Trophoblast cell (in vitro differentiated cells and primary cell): ENCODE measurements at regions not wholly inside any gene's neighbourhood (a gene's known extent, or its start where the extent isn't known, plus 50 kb on each side); places are given as distances from the start of the nearest gene placed in this dataset.

ENCODE experiments used
- DNase-seq, 2 donors: peaks; one replicate each; pipeline ENCODE4 v3.0.0-alpha.2; 2016
- H2AFZ ChIP-seq: 2 replicates; pipeline ENCODE4 v1.6.1; 2013; ENCODE audit warnings: low read length, moderate library complexity, mild to moderate bottlenecking; ENCODE audit not compliant: insufficient read depth, poor library complexity
- H2AK5ac ChIP-seq: 2 replicates; pipeline ENCODE4 v1.6.1; 2013; ENCODE audit warnings: mild to moderate bottlenecking, low read length
- H2BK120ac ChIP-seq: 2 replicates; pipeline ENCODE4 v1.6.1; 2013; ENCODE audit warnings: low read length, mild to moderate bottlenecking, moderate library complexity; ENCODE audit not compliant: insufficient read depth, poor library complexity
- H2BK12ac ChIP-seq: 2 replicates; pipeline ENCODE4 v1.6.1; 2013; ENCODE audit warnings: mild to moderate bottlenecking, low read length, moderate library complexity
- H2BK5ac ChIP-seq: 2 replicates; pipeline ENCODE4 v1.6.1; 2013; ENCODE audit warnings: low read length, low read depth, moderate library complexity, mild to moderate bottlenecking; ENCODE audit not compliant: poor library complexity
- H3K14ac ChIP-seq: 2 replicates; pipeline ENCODE4 v1.6.1; 2013; ENCODE audit warnings: mild to moderate bottlenecking, low read length
- H3K18ac ChIP-seq: 2 replicates; pipeline ENCODE4 v1.6.1; 2013; ENCODE audit warnings: mild to moderate bottlenecking, low read length
- H3K23ac ChIP-seq: 2 replicates; pipeline ENCODE4 v1.6.1; 2013; ENCODE audit warnings: low read length
- H3K27ac ChIP-seq: 2 replicates; pipeline ENCODE4 v1.5.1; 2013; ENCODE audit warnings: low read depth, mild to moderate bottlenecking, inconsistent platforms, low read length, moderate library complexity
- H3K27me3 ChIP-seq: 2 replicates; pipeline ENCODE4 v1.6.1; 2013; ENCODE audit warnings: inconsistent platforms, mild to moderate bottlenecking, low read length, moderate library complexity; ENCODE audit not compliant: insufficient read depth
- H3K36me3 ChIP-seq, 2 experiments: 1 replicate in 1 of 2; 2 replicates in 1 of 2; pipeline ENCODE4 v1.6.1; 2013; ENCODE audit warnings: low read length in 2 of 2, mild to moderate bottlenecking in 2 of 2, moderate library complexity in 1 of 2; ENCODE audit not compliant: insufficient read depth in 2 of 2, control insufficient read depth in 1 of 2
- H3K4ac ChIP-seq: 2 replicates; pipeline ENCODE4 v1.6.1; 2013; ENCODE audit warnings: low read depth, mild to moderate bottlenecking, low read length, moderate library complexity
- H3K4me1 ChIP-seq, 2 experiments: 1 replicate in 1 of 2; 2 replicates in 1 of 2; pipeline ENCODE4 v1.6.1; 2013; ENCODE audit warnings: low read length in 2 of 2, mild to moderate bottlenecking in 2 of 2, moderate library complexity in 1 of 2; ENCODE audit not compliant: insufficient read depth in 2 of 2, control insufficient read depth in 1 of 2
- H3K4me2 ChIP-seq: 2 replicates; pipeline ENCODE4 v1.6.1; 2013; ENCODE audit warnings: inconsistent platforms, mild to moderate bottlenecking, low read length, moderate library complexity
- H3K4me3 ChIP-seq: 2 replicates; pipeline ENCODE4 v1.5.1; 2013; ENCODE audit warnings: mild to moderate bottlenecking, low read depth, low read length, inconsistent platforms
- H3K79me1 ChIP-seq: one replicate; pipeline ENCODE4 v1.6.1; 2013; ENCODE audit warnings: low read length
- H3K79me2 ChIP-seq: 2 replicates; pipeline ENCODE4 v1.6.1; 2013; ENCODE audit warnings: low read length, mild to moderate bottlenecking; ENCODE audit not compliant: control insufficient read depth, insufficient read depth, poor library complexity
- H3K9ac ChIP-seq: 2 replicates; pipeline ENCODE4 v1.6.1; 2013; ENCODE audit warnings: mild to moderate bottlenecking, low read length
- H3K9me3 ChIP-seq: 2 replicates; pipeline ENCODE4 v1.6.1; 2013; ENCODE audit warnings: low read depth, mild to moderate bottlenecking, control low read depth, inconsistent platforms, low read length; ENCODE audit not compliant: insufficient read depth
- H4K12ac ChIP-seq: 2 replicates; pipeline ENCODE4 v1.6.1; 2013; ENCODE audit warnings: low read depth, mild to moderate bottlenecking, low read length, moderate library complexity
- H4K8ac ChIP-seq: 2 replicates; pipeline ENCODE4 v1.6.1; 2013; ENCODE audit warnings: low read depth, mild to moderate bottlenecking, low read length, moderate library complexity
- H4K91ac ChIP-seq: one replicate; pipeline ENCODE4 v1.6.1; 2013; ENCODE audit warnings: low read depth, mild to moderate bottlenecking, low read length, moderate library complexity
- WGBS: extraction: QIAGEN DNeasy Blood & Tissue Kit; methylation state at CpG from one replicate; pipeline ENCODE4 v1.1.7; 2013; ENCODE audit warnings: missing lambda C conversion rate; ENCODE audit not compliant: insufficient read length, insufficient coverage; ENCODE audit errors: extremely low coverage; 5-methylcytosine and 5-hydroxymethylcytosine counted together

- H3K27ac ChIP-seq = no peak overlapping the region
- no peak overlapping the region for H4K8ac ChIP-seq
- H3K79me2 ChIP-seq = no peaks in the 10 kb centered on the region
- H2AFZ ChIP-seq = no peak overlapping the region
- no peaks in the 10 kb centered on the region for H3K27me3 ChIP-seq
- H4K12ac ChIP-seq = no peak overlapping the region
- H3K23ac ChIP-seq = no peak overlapping the region
- H2AK5ac ChIP-seq = no peak overlapping the region
- H3K9me3 ChIP-seq = no peaks in the 10 kb centered on the region
- no peaks in the 10 kb centered on the region for H3K36me3 ChIP-seq
- no peak overlapping the region for H3K4me3 ChIP-seq
- H3K79me1 ChIP-seq = no peaks in the 10 kb centered on the region
- WGBS = no CpG with 5 or more reads among the region's 3 CpGs
- no peak overlapping the region for H3K18ac ChIP-seq
- no peak overlapping the region for H3K4ac ChIP-seq
- H4K91ac ChIP-seq = no peak overlapping the region
- no peak overlapping the region for H3K9ac ChIP-seq
- no peak overlapping the region for H2BK5ac ChIP-seq
- DNase-seq = no peak
- no peak overlapping the region for H2BK120ac ChIP-seq
- H3K14ac ChIP-seq = no peak overlapping the region
- no peaks in the 10 kb centered on the region for H3K4me1 ChIP-seq
- H2BK12ac ChIP-seq = no peak overlapping the region
- H3K4me2 ChIP-seq = no peak overlapping the region
These were observed 326.5 kb downstream of the BCL11A start for GRCh38 chr2:60226943-60227342.

- H3K79me1 ChIP-seq = no peaks in the 10 kb centered on the region
- no CpG with 5 or more reads among the region's 3 CpGs for WGBS
- no peak for DNase-seq
- no peak overlapping the region for H3K18ac ChIP-seq
- H3K4me1 ChIP-seq = no peaks in the 10 kb centered on the region
- no peak overlapping the region for H2BK5ac ChIP-seq
- H2BK12ac ChIP-seq = no peak overlapping the region
- no peak overlapping the region for H2AFZ ChIP-seq
- no peaks in the 10 kb centered on the region for H3K27me3 ChIP-seq
- H3K4me2 ChIP-seq = no peak overlapping the region
- peak overlapping the region; percentile 16 for H3K4me3 ChIP-seq
- H3K27ac ChIP-seq = no peak overlapping the region
- no peak overlapping the region for H3K23ac ChIP-seq
- no peak overlapping the region for H3K9ac ChIP-seq
- H3K9me3 ChIP-seq = no peaks in the 10 kb centered on the region
- H3K36me3 ChIP-seq = no peaks in the 10 kb centered on the region
- no peak overlapping the region for H4K12ac ChIP-seq
- no peak overlapping the region for H2AK5ac ChIP-seq
- no peaks in the 10 kb centered on the region for H3K79me2 ChIP-seq
- no peak overlapping the region for H2BK120ac ChIP-seq
- H4K91ac ChIP-seq = no peak overlapping the region
- H4K8ac ChIP-seq = no peak overlapping the region
- H3K4ac ChIP-seq = no peak overlapping the region
- H3K14ac ChIP-seq = no peak overlapping the region
These were observed 327.3 kb downstream of the BCL11A start for GRCh38 chr2:60226191-60226590.

GRCh38 chr2:60223859-60224258 is 329.6 kb downstream of the BCL11A start:
- no peak overlapping the region for H2BK120ac ChIP-seq
- H3K27me3 ChIP-seq = no peaks in the 10 kb centered on the region
- no CpG with 5 or more reads among the region's 2 CpGs for WGBS
- no peak overlapping the region for H2AFZ ChIP-seq
- no peak overlapping the region for H3K4me2 ChIP-seq
- no peaks in the 10 kb centered on the region for H3K4me1 ChIP-seq
- H4K91ac ChIP-seq = no peak overlapping the region
- H3K14ac ChIP-seq = no peak overlapping the region
- no peak overlapping the region for H3K9ac ChIP-seq
- no peak overlapping the region for H3K27ac ChIP-seq
- H3K23ac ChIP-seq = no peak overlapping the region
- no peak overlapping the region for H2BK12ac ChIP-seq
- H3K9me3 ChIP-seq = no peaks in the 10 kb centered on the region
- no peak overlapping the region for H3K18ac ChIP-seq
- no peak overlapping the region for H4K8ac ChIP-seq
- H3K4ac ChIP-seq = no peak overlapping the region
- H4K12ac ChIP-seq = no peak overlapping the region
- no peak for DNase-seq
- H3K79me1 ChIP-seq = no peaks in the 10 kb centered on the region
- H2AK5ac ChIP-seq = no peak overlapping the region
- no peak overlapping the region for H3K4me3 ChIP-seq
- H2BK5ac ChIP-seq = no peak overlapping the region
- no peaks in the 10 kb centered on the region for H3K79me2 ChIP-seq
- H3K36me3 ChIP-seq = no peaks in the 10 kb centered on the region

GRCh38 chr2:60221098-60221497 is 332.4 kb downstream of the BCL11A start:
- H2AK5ac ChIP-seq = no peak overlapping the region
- H3K79me2 ChIP-seq = no peaks in the 10 kb centered on the region
- no peak overlapping the region for H3K23ac ChIP-seq

More at GRCh38 chr2:60221098-60221497, 332.4 kb downstream of the BCL11A start:
- H4K8ac ChIP-seq = no peak overlapping the region
- H4K12ac ChIP-seq = no peak overlapping the region
- H3K4ac ChIP-seq = no peak overlapping the region
- H2BK5ac ChIP-seq = no peak overlapping the region
- no peaks in the 10 kb centered on the region for H3K79me1 ChIP-seq
- H4K91ac ChIP-seq = no peak overlapping the region
- H3K27ac ChIP-seq = no peak overlapping the region
- H3K27me3 ChIP-seq = no peaks in the 10 kb centered on the region
- H2BK12ac ChIP-seq = no peak overlapping the region
- DNase-seq = no peak
- no peak overlapping the region for H3K4me3 ChIP-seq
- H3K36me3 ChIP-seq = no peaks in the 10 kb centered on the region
- no peak overlapping the region for H2BK120ac ChIP-seq
- peaks cover 2 to 5% of the 10 kb centered on the region in 2 experiments for H3K4me1 ChIP-seq
- H3K9me3 ChIP-seq = no peaks in the 10 kb centered on the region
- H2AFZ ChIP-seq = no peak overlapping the region
- no peak overlapping the region for H3K4me2 ChIP-seq
- H3K14ac ChIP-seq = no peak overlapping the region
- H3K18ac ChIP-seq = no peak overlapping the region
- no CpG with 5 or more reads among the region's 3 CpGs for WGBS
- no peak overlapping the region for H3K9ac ChIP-seq
